ENCODE measurements at regions not wholly inside any gene's neighbourhood (a gene's known extent, or its start where the extent isn't known, plus 50 kb on each side); places are given as distances from the start of the nearest gene placed in this dataset.

DNA sequence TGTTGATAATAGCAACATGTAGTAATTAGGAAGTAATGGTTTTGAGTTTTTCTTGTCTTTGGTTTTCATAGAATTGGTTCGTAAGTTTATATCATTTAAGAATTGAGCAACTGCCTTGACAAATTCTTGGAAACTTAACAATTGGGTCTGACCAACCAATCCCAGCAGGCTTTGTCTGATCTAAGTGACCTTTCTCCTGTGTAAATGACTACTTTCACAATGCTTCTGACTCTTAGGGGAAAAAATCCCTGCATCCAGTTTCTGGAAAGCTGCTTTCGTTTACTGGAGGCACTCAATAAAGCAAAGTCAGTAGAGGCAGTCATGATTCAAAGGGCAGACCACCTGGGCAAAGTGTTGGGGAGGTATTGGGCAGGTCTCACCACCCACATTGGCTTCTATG lies 303.6 kb upstream of the FAM78B start:
- TF ChIP-seq, protein P1, sequence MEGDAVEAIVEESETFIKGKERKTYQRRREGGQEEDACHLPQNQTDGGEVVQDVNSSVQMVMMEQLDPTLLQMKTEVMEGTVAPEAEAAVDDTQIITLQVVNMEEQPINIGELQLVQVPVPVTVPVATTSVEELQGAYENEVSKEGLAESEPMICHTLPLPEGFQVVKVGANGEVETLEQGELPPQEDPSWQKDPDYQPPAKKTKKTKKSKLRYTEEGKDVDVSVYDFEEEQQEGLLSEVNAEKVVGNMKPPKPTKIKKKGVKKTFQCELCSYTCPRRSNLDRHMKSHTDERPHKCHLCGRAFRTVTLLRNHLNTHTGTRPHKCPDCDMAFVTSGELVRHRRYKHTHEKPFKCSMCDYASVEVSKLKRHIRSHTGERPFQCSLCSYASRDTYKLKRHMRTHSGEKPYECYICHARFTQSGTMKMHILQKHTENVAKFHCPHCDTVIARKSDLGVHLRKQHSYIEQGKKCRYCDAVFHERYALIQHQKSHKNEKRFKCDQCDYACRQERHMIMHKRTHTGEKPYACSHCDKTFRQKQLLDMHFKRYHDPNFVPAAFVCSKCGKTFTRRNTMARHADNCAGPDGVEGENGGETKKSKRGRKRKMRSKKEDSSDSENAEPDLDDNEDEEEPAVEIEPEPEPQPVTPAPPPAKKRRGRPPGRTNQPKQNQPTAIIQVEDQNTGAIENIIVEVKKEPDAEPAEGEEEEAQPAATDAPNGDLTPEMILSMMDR (IDR thresholded peaks at IDR 0.05 in 8 of 11, conservative IDR thresholded peaks at IDR 0.05 in 3 of 11), result no peak
- TF ChIP-seq POLR2A (IDR thresholded peaks at IDR 0.05) (no peak), POLR2AphosphoS5 (IDR thresholded peaks at IDR 0.05) (no peak)
